Lung (tissue), 11 donors: ENCODE measurements at regions not wholly inside any gene's neighbourhood (a gene's known extent, or its start where the extent isn't known, plus 50 kb on each side); places are given as distances from the start of the nearest gene placed in this dataset.

Source experiments
- ATAC-seq: fragments of 200-7000 bp; cut with Tn5 transposase; one replicate; pipeline ENCODE4 v1.9.1; 2020; ENCODE audit warnings: moderate number of reproducible peaks; ENCODE audit not compliant: insufficient read depth, low FRiP score
- DNase-seq, 3 donors: peaks; one replicate each; pipeline ENCODE4 v3.0.0-alpha.2; 2013 to 2017
- H3K27ac ChIP-seq, 2 donors: one replicate each; pipeline ENCODE4 v1.5.1; 2013; ENCODE audit warnings: mild to moderate bottlenecking in 2 of 2, moderate library complexity in 2 of 2, control low read depth in 1 of 2, inconsistent platforms in 1 of 2, low read depth in 1 of 2, low read length in 1 of 2
- H3K27me3 ChIP-seq, 3 donors: one replicate each; pipeline ENCODE4 v1.5.1; 2013; ENCODE audit warnings: low read length in 2 of 3; ENCODE audit not compliant: control insufficient read depth in 3 of 3, insufficient read depth in 3 of 3
- H3K36me3 ChIP-seq, 4 donors: one replicate each; pipeline ENCODE4 v1.5.1; 2013; ENCODE audit warnings: low read length in 4 of 4, mild to moderate bottlenecking in 1 of 4, moderate library complexity in 1 of 4; ENCODE audit not compliant: control insufficient read depth in 4 of 4, insufficient read depth in 4 of 4
- H3K4me1 ChIP-seq, 5 donors: one replicate each; pipeline ENCODE4 v1.5.1; 2013; ENCODE audit warnings: low read length in 5 of 5, mild to moderate bottlenecking in 2 of 5, moderate library complexity in 1 of 5; ENCODE audit not compliant: control insufficient read depth in 5 of 5, insufficient read depth in 5 of 5
- H3K4me3 ChIP-seq: one replicate; pipeline ENCODE4 v1.5.1; 2013; ENCODE audit warnings: mild to moderate bottlenecking, control low read depth, moderate library complexity
- H3K9ac ChIP-seq, 2 donors: one replicate each; pipeline ENCODE4 v1.5.1; 2013; ENCODE audit warnings: low read length in 2 of 2, control low read depth in 1 of 2; ENCODE audit not compliant: insufficient read depth in 1 of 2
- H3K9me3 ChIP-seq, 4 donors: one replicate each; pipeline ENCODE4 v1.5.1; 2013; ENCODE audit warnings: low read length in 3 of 4, mild to moderate bottlenecking in 1 of 4, moderate library complexity in 1 of 4; ENCODE audit not compliant: control insufficient read depth in 4 of 4, insufficient read depth in 3 of 4
- WGBS, 2 donors: extraction: QIAGEN DNeasy Blood & Tissue Kit; methylation state at CpG; one replicate each; pipeline ENCODE4 v1.1.7; 2013; 5-methylcytosine and 5-hydroxymethylcytosine counted together
- TF ChIP-seq, protein P1 (sequence below): IDR thresholded peaks from 2 replicates; pipeline ENCODE4 v1.5.1; 2012; ENCODE audit warnings: mild to moderate bottlenecking; ENCODE audit errors: control extremely low read depth, extremely low read depth
- donor health status: control.
- donor health status: control.
- donor health status: Bipolar disorder and iron deficiency.
- donor health status: healthy.
- donor health status: DM: yes; HTN: yes; CAD: no.

DNA sequence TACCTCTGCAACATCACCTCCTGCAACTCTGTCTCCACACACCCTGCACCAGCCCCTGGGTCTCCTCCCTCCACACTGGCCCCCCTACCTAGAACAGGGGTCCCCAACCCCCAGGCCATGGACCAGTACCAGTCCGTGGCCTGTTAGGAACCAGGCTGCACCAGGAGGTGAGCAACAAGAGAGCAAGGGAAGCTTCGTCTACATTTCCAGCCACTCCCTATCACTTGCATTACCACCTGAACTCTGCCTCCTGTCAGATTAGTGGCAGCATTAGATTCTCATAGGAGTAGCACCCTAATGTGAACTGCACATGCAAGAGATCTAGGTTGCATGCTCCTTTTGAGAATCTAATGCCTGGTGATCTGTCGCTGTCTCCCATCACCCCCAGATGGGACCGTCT is 108.8 kb upstream of the WDR11 start:
- Histone ChIP-seq H3K9me3 (no peaks in the 10 kb centered on the region), H3K9ac (no peak overlapping the region), H3K27ac (no peak overlapping the region), H3K4me3 (no peak overlapping the region), H3K4me1 (no peaks in the 10 kb centered on the region), H3K27me3 (peaks cover 0 to 28% (median 4%) of the 10 kb centered on the region in 3 donors), H3K36me3 (no peaks in the 10 kb centered on the region)
- ATAC-seq (no peak), DNase-seq (no peak)
- 90 to 96% methylated on average over 4 of the region's 4 CpGs for WGBS, 2 donors
- TF ChIP-seq, protein P1, sequence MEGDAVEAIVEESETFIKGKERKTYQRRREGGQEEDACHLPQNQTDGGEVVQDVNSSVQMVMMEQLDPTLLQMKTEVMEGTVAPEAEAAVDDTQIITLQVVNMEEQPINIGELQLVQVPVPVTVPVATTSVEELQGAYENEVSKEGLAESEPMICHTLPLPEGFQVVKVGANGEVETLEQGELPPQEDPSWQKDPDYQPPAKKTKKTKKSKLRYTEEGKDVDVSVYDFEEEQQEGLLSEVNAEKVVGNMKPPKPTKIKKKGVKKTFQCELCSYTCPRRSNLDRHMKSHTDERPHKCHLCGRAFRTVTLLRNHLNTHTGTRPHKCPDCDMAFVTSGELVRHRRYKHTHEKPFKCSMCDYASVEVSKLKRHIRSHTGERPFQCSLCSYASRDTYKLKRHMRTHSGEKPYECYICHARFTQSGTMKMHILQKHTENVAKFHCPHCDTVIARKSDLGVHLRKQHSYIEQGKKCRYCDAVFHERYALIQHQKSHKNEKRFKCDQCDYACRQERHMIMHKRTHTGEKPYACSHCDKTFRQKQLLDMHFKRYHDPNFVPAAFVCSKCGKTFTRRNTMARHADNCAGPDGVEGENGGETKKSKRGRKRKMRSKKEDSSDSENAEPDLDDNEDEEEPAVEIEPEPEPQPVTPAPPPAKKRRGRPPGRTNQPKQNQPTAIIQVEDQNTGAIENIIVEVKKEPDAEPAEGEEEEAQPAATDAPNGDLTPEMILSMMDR: no peak

DNA sequence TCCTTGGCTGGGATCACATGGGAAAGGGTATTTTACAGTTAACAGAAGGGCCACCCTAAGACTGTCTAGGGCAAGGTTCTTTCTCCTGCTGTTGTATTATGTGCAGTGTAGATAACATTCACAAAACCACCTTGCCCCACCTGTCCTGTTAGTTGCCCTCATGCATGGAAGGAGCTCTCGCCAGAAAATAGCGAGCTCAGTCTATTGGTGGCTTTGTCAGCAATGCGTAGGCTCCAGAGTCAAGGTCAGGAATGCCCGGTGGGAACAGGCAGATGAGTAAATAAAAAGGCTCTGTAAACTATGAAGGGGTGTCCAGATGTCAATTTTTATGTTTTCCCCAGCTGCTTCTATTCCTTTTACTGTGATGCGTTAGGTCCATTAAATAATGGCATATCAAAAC is 107.1 kb upstream of the WDR11 start:
- Histone ChIP-seq H3K9ac (no peak overlapping the region), H3K9me3 (no peaks in the 10 kb centered on the region), H3K27me3 (peaks cover 0 to 20% (median 3%) of the 10 kb centered on the region in 3 donors), H3K4me1 (no peaks in the 10 kb centered on the region), H3K27ac (no peak overlapping the region), H3K4me3 (no peak overlapping the region), H3K36me3 (no peaks in the 10 kb centered on the region)
- TF ChIP-seq, protein P1: no peak
- WGBS, 2 donors: 90 to 91% methylated on average over 5 of the region's 5 CpGs
- no peak for DNase-seq
- ATAC-seq: no peak

DNA sequence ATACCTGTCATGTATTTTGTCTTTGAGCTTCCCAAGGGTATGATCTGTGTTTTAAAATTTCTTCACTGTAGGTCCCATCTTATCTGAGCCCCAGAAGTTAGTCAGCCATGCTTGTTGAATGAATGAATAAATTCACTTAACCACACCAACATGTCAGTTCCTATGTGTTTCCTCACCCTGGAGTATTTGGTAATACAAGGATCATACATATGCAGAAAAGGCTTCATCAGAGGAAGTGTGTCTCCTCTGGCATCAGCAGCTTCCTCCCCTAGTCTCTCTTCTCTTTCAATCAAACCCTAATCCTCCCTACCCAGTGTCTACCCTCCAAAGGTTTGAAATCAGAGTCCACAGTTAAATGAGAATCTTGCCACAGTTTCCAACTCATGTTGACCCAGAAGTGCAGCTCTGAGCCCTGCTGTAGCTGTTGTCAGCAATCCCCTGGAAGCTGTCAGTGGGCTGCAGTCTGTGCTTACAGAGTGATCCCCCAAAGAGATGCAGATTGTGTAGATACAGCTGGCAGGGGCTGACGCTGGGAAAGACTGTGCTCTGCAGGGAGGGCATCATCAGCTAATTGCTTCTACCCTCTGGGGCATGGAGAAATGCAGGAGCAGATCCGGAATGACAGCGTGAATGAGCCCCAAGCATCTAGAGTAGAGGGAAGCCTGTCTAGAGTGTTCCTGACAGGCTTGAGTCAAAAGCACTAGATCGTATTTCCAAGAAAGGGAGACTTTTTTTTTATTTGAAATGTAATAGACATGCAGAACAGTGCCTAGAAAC is 105.0 kb upstream of the WDR11 start:
- Histone ChIP-seq H3K27me3 (peaks cover 0 to 17% (median 0%) of the 10 kb centered on the region in 3 donors), H3K4me3 (no peak overlapping the region), H3K27ac (no peak overlapping the region), H3K9me3 (no peaks in the 10 kb centered on the region), H3K4me1 (no peaks in the 10 kb centered on the region), H3K9ac (no peak overlapping the region), H3K36me3 (no peaks in the 10 kb centered on the region)
- ATAC-seq: no peak
- 39 to 75% methylated on average over 4 of the region's 4 CpGs for WGBS, 2 donors
- DNase-seq: no peak
- TF ChIP-seq, protein P1: no peak

DNA sequence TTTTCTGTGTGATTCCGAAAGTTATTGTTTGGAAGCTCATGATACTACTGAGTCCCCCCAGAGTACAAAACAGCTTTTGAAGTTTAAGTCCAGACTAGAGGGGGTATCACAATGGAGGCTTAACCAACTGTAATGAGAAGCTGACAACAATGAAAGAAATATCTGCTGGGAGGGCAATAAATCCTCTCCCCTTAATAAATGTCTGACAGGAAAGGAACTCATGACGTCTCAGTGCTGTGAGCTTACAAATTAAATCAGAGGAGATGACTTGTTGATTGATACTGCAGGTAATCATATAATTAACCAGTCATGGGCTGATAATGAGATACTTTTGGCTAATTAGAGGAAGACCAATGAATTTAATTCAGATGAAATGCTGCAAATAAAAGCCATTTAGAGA is 102.6 kb upstream of the WDR11 start:
- Histone ChIP-seq H3K4me3 (no peak overlapping the region), H3K36me3 (no peaks in the 10 kb centered on the region), H3K4me1 (no peaks in the 10 kb centered on the region), H3K9me3 (no peaks in the 10 kb centered on the region), H3K27me3 (peaks cover 0 to 16% (median 0%) of the 10 kb centered on the region in 3 donors), H3K27ac (no peak overlapping the region), H3K9ac (no peak overlapping the region)
- ATAC-seq (no peak), DNase-seq (no peak)
- WGBS, 2 donors: 63 to 64% methylated on average over 2 of the region's 2 CpGs
- TF ChIP-seq, protein P1: no peak
